Kidney tubule cell (primary cell): ENCODE measurements at regions not wholly inside any gene's neighbourhood (a gene's known extent, or its start where the extent isn't known, plus 50 kb on each side); places are given as distances from the start of the nearest gene placed in this dataset.
"Not testable (repeated sequence)": the region's sequence is repeated elsewhere in the genome, so short reads cannot be mapped to it uniquely, and the experiment has no call there.

ENCODE experiments used
- DNase-seq: peaks from one replicate; pipeline ENCODE4 v3.0.0-alpha.2; 2018; ENCODE audit warnings: low spot score

DNA sequence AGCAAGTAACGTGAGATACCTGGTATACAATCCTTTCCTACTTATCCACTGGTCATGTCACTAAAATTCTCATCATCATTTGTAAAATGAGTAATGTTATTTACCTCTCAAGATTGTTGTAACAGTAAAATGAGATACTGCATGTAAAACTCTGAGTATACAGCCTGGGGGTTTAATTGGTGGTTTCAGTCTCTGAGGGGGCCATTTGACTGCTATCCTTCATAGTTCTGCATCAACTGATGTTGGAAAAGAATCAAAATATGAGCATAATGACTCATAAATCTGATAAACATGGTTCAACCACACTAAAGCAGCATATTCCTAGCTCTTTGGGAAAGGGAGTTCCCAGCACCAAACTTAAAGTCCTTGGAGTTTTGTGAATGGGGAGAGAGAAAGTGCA, 181.0 kb upstream of the GHR start:
- DNase-seq: no peak

DNA sequence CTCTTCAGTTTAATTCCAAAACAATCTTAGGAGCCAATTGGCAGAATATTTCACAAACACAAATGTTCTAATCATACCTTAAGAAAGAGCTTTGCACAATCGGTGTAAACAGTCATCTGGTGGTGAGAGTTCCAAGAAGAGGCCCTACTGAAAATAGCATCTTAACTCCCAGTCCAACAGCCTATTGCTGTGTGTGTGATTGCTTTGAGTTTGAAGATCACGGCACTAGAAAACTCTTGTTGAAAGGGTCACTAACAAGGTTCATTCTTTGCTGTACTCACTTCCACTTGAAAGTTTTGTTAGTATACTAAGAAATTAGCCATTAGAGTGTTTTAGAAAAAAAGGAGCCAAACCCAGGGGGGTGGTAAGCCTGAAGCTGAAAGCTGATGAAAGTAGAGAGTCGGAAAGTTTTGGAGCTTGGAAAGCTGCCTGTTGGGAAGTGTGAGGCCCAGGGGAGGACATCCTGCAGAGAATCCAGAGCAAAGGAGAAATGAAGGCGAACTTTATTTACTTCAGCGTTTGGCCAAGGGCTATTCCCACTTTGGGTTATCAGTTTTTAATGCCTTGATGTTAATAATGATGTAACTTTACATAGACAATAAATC, 180.3 kb upstream of the GHR start:
- no peak for DNase-seq

DNA sequence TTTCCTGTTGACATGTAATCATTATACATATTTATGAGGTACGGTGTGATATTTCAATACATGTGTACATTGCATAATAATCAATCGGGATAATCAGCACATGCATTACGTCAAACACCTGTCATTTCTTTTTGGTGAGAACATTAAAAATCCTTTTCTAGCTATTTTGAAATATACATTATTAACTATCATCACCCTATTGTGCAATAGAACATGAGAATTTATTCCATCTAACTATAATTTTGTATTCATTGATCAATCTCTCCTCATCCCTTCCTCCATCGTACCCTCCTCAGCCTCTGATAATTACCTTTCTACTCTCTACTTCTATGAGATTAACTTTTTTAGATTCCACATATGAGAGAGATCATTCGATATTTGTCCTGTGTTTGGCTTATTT, 170.9 kb upstream of the GHR start:
- no peak for DNase-seq

DNA sequence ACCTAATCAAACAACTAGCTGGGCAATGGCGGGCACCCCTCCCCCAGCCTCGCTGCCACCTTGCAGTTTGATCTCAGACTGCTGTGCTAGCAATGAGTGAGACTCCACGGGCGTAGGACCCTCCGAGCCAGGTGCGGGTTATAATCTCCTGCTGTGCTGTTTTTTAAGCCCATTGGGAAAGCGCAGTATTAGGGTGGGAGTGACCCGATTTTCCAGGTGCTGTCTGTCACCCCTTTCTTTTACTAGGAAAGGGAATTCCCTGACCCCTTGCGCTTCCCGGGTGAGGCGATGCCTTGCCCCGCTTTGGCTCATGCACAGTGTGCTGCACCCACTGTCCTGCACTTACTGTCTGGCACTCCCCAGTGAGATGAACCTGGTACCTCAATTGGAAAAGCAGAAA, 163.3 kb upstream of the GHR start:
- not testable (repeated sequence) for DNase-seq

DNA sequence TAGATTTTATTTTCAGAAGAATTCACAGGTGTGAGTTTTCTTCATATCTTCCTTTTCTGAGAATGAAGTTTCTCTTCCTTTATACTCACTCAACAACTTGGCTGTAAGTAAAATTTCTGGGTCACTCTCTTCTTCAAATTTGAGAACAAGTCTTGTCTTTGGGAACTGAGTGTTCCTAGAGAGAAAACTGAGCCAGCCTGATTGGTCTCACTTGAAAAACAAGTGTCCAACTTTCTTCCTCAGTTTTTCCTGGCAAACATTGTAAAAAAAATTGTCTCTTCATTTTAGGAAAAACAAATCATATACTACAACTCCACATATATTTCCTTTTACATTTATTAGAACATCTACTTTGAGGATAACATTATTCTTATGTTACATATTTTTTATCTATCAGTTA, 156.1 kb upstream of the GHR start:
- DNase-seq: no peak

DNA sequence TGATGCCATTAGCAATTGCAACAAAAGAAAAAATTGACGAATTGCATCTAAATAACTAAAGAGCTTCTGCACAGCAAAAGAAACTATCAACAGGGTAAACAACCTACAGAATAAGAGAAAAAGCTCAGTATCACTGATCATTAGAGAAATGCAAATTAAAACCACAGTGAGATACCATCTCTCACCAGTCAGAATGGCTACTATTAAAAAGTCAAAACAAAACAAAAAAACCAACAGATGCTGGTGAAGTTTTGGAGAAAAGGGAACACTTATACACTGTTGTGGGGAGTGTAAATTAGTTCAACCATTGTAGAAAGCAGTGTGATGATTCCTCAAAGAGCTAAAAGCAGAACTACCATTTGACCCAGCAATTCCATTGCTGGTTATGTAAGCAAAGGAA, 155.1 kb upstream of the GHR start:
- not testable (repeated sequence) for DNase-seq

DNA sequence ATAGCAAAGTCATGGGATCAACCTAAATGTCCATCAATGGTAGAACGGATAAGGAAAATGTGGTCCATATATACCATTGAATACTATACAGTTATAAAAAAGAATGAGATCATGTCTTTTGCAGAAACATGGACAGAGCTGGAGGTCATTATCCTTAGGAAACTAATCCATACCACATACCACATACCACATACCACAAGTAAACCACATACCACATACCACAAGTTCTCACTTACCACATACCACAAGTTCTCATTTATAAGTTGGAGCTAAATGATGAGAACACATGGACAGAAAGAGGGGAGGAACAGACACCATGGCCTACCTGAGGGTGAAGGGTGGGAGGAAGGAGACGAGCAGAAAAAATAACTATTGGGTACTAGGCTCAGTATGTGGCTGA, 154.6 kb upstream of the GHR start:
- DNase-seq: peak; percentile 31

DNA sequence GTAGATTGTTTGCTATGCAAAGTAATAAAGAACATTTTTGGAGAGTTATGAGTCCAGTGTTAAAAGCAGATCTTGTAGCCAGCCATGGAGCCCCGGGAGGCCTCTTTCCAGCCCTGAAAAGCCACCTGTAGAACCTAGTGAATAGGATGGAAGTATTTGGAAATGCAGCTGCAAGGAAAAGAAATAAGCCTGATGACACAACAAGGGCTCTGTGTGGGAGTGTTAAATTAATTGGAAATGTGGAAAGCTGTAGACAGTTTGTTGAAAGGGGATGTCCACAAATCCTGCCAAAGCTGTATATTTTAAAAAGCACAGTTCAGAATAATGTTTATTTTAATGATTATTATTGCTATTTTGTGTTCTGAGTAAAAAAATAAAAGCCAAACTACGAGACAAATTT, 152.5 kb upstream of the GHR start:
- DNase-seq: no peak

DNA sequence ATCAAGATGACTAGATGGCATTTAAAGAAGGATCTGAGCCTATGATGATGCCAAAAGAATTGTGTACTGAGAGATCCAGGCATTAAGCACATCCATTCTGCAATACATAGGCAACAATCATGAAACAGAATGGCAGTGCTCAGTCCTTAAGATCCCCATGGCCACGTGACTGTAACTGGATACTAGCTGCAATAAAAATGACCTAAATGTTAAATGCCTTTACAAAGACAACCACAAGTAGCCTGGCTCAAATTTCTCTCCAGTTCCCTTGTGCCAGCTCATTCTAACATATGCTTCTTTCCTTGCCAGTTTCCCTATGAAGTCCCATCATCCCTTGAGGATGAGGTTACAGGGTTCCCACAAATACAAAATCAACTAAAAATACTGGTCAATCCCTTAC, 148.3 kb upstream of the GHR start:
- no peak for DNase-seq

DNA sequence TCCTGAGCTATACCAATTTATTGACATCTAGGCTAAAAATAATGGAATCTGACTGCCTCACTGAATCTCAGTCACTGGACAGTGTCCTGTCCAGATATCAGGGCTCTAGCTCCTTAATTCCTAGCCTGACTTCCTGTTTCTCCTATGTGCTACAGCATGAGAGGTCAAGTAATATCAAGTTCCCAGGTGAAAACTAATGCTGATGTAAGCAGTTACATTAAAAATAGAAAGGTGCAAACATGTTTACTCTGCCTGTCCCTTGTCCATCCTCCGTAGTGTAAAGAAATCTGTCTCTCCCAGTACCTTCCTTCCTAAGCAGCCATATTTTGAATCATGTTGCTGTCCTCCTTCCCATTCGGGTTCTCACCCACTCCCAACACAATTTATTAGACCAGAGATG, 145.9 kb upstream of the GHR start:
- DNase-seq: no peak

DNA sequence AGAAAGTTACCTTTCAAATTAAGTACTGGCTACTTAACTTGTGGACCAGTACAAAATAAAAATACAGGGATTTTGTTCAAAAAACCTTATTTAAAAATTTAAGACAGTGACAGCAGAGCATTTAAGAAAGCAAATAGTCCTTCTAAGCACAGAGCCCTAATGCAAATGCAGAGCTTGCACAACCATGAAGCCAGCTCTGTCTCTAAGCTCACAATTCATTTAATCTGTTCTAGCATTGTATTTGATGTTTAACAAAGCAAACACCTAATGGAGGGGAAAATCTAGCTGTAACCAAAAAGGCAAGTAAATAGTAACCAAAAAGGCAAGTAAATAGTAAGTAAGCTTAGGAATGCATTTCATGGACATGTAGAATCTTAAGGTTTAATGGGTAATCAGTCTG, 138.7 kb upstream of the GHR start:
- DNase-seq: no peak

DNA sequence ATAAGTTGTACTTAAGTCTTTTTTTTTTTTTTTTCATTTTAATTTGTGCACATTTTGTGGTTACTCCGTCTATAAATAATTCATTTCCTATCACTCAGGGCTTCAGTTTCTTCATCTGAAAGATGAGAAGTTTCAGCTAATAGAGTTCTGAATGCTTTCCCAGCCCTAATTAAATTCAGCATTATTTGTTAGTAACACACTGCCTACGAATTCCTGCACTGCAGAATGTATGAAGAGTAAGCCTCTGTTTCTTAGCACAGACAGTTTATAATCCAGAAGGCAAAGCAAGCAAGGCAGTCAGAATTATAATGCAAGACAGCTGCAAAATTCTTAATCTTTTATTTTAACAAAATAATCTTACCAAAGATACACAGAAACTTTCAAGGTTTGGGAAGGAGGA, 138.0 kb upstream of the GHR start:
- DNase-seq: no peak

DNA sequence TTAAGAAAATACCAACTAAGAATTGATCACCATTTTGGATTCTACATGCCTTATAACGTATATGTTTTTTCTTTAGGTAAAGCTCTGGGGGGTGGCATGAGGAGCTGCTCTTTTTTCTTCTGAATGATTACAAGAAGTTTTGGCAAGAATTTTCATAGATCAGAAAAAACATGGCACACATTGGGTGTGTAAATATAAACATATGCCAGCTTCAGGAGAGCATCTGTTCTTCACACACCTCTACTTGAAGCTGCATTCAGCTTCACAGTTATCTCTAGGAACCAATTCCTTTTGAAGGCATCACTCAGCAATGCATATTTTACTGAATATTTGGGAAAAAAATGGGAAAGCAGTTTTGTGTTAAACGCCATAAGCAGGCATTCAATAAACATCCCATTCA, 122.7 kb upstream of the GHR start:
- DNase-seq: no peak

DNA sequence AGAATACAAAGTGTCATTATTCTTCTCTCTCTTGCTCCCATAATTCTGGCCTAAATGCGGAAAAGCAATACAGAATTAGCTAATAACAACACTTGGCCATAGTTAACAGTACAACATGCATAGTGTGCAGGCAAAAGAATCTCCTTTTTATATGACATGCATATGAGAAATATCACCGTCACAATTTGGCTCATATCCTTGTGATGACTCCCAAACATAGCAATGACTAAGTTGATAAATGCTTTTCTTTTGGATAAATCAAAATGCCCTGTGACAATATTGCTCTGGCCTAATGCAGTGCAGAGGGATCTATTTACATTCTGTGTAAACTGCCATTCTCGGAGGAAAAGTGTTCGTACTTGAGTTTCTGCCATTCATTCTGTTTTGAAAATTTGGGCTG, 121.9 kb upstream of the GHR start:
- DNase-seq: no peak

DNA sequence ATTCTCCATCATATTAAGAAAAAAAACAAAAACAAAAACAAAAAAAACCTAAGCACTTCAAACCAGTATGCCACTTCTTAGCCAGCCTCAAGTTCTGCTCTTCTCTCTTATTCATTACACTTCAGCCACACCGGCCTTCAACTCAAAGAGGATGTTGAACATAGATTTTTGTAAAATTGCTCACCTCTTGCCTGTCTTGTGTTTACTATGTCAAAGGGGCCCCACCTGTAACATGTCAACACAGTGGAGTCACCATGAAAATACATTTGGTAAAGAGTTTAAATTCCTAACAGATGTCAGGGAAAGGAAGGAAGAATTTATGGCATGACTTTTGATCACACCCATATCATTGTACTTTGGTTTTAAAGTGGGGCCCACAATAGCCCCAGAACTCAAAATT, 121.1 kb upstream of the GHR start:
- no peak for DNase-seq

DNA sequence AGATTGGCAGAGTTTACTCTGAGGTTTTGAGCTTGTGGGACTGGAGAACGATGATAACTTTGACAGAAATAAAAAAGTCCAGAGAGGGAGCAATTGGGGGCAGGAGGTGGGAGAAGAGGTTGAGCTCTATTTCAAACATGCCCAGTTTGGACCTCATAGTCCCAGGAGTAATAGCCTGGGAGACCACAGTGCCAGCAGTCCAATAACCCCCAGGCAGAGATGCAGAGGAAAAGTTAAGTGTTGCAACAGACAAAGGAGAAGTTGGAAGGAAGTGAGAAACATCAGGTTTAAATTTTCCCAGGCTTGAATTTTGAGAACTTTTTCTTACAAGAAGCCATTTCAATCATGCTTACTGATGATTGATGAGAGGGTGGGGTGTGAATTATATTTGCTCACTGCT, 117.0 kb upstream of the GHR start:
- DNase-seq: no peak

DNA sequence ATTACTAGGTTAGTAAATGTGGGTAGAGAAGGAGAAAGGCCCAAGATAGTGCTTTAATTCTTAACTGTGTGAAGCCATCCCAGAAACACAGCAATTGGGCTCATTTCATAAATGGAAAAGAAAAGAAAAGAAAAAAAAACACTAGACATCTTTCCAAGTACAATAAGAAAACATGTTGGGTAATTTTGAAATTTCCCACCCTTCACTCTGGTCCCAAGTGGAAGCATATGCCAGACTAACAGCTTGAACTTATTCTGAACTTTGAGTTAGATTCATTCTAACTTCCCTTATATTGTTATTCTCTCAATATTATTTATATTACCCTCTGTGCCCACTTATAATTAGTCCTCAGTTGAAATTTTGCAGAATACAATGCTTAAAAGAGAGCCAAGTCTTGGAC, 113.4 kb upstream of the GHR start:
- DNase-seq: no peak

DNA sequence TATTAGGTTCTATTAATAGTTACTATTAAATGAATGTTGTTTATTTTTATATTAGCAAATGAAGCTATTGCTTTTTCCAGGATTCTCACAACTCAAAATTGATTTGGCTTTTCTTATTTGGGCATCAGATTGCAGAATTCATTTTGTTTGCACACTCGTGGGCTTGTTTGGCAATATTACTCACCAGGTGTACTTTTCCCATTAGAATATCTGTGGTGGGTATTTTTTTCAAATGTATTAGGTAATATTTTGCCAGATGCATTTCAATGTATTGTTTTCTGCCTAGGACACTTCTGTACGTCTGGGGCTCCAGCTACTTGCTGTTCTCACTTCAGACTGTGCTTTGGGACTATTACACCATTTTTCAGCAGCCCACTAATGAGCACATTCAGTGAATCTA, 108.0 kb upstream of the GHR start:
- DNase-seq: no peak

DNA sequence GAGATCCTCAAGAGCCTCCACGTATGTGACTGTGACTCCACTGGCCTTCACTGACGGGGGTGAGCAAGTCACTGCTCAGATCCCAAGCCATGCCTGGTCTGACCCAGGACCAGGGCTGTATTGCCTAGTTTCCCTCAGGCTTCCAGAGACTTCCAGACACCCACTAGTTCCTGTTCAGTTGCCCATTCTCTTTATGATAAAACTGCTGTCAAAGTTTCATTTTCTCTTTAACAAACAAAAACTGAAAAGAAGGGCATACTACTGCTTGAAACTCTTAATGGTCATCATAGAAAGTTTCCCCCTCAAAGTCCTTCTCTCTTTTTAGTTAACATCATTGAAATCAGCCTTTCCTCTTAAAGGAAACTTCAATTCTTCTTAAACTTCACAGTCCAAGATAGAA, 105.7 kb upstream of the GHR start:
- no peak for DNase-seq

DNA sequence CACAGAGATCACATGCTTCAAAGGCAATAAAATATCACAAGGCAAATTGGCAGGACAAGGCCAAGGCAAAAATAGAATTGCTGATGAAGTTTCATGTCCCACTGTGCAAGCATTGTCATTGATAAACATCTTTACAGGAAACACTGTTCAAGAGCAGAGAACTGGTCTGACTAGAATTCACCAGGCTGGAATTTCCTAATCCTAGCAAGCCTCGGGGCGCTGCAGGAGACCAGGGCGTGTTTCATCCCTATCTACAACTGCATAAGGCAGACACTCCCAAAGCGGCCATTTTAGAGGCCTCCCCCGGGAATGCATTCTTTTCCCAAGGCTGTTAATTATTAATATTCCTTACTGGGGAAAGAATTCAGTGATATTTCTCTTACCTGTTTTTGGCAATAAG, 103.7 kb upstream of the GHR start:
- peak; percentile 1 for DNase-seq

DNA sequence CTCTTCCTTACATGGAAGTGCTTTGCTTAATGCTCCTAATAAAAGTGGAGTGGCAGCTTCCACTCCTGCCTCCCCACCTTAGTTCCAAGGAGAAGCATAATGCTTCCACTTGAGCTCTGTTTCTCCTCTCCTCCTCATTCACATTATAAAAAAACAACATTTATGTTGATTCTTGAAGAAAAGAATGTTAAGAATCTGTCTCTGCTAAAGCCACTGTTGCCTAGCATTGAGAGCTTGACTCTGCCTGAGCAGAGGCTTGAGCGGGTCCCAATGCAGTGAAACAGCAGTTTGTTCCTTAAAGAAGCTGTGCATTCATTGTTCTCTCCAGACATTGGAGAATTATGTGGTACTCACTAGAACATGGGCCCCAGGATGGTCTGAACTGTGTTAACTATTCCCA, 101.5 kb upstream of the GHR start:
- DNase-seq: no peak

DNA sequence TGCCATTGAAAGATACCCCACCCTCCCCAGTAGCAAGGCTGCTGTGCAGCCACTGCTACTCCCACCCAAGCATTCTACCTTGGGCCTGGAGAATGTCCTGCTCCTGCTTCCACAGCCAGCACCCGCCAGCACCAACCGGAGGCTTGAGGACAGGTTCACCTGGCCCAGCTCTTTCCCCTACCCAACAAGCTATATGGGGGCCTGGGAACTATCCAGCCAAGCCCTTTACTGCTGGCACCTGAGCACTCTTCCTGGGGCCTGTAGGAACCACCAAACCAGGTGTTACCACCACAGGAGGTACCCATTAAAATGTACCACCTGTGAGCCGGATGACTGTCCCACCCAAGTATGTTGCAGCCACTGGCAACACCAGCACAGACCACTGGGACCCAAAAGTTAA, 86.1 kb upstream of the GHR start:
- no peak for DNase-seq

DNA sequence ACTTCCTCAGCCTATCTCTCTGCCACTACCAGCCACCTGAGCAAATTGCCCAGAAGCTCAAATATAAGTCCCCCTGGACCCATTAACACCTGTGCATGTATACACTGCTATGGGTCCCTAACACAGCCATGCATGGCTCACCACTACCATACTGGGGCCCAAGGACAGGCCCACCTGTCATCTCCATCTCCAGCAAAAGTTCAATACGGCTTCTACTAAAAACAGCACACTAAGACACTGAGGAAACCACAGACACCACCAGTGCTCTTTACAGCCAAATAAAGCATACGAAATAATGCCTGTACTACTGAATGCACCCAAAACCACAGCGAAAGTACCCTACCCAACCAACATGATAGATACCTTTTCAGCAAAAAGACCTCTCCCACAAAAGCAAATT, 85.6 kb upstream of the GHR start:
- DNase-seq: no peak

DNA sequence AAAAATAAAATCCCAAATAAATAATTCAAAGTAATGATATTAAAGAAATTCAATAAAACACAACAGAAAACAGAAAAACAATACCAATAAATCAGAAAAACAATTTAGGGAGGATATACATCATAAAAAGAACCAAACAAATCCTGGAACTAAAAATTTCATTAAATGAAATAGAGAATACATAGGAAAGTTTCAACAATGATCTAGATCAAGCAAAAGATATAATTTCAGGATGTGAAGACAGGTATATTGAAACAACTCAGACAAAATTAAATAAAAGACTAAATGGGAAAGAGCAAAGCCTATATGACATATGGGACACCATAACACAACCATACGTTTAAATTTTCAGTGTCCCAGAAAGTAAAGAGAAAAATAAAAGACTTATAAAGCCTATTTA, 85.1 kb upstream of the GHR start:
- DNase-seq: no peak

DNA sequence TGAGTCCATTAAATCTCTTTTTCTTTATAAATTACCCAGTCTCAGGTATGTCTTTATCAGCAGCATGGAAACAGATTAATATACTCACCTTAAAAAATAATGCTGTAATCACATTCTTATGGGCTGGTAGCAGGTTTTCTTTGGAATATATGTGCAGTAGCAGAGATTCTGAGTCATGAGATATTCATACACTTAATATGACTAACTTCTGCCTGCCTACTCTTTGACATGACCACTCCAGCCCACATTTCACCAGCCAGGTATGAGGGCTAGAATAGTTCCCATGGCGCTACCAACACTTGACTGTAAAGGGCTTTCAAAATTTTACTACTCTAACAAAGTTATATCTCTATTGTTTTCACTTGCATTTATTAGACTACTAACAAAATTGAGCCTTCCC, 74.1 kb upstream of the GHR start:
- DNase-seq: no peak
